ENCODE measurements at regions not wholly inside any gene's neighbourhood (a gene's known extent, or its start where the extent isn't known, plus 50 kb on each side); places are given as distances from the start of the nearest gene placed in this dataset.
"Not testable (repeated sequence)": the region's sequence is repeated elsewhere in the genome, so short reads cannot be mapped to it uniquely, and the experiment has no call there.

GRCh38 chr22:45061332-45061731, 51.5 kb upstream of the PHF21B start:
- no peak for DNase-seq (ENCODE audit: low read depth)

- peak; percentile 90 for DNase-seq (ENCODE audit: low read depth)
Measured at GRCh38 chr22:45064313-45065278, 54.8 kb upstream of the PHF21B start.

GRCh38 chr22:45065726-45066125, 55.9 kb upstream of the PHF21B start:
- DNase-seq (ENCODE audit: low read depth): no peak

- no peak for DNase-seq (ENCODE audit: low read depth)
Measured at GRCh38 chr22:45067731-45068130, 57.9 kb upstream of the PHF21B start.

- DNase-seq (ENCODE audit: low read depth): no peak
Measured at GRCh38 chr22:45069925-45070324, 60.1 kb upstream of the PHF21B start.

GRCh38 chr22:45071618-45072017, 61.8 kb upstream of the PHF21B start:
- no peak for DNase-seq (ENCODE audit: low read depth)

- DNase-seq (ENCODE audit: low read depth): peak; percentile 69
Measured at GRCh38 chr22:45072322-45072903, 62.6 kb upstream of the PHF21B start.

- DNase-seq (ENCODE audit: low read depth): no peak
Measured at GRCh38 chr22:45073064-45073463, 63.3 kb upstream of the PHF21B start.

- DNase-seq (ENCODE audit: low read depth): no peak
Measured at GRCh38 chr22:45077286-45077685, 67.5 kb upstream of the PHF21B start.

- no peak for DNase-seq (ENCODE audit: low read depth)
Measured at GRCh38 chr22:45077826-45078334, 68.1 kb upstream of the PHF21B start.

GRCh38 chr22:45082795-45083194, 73.0 kb upstream of the PHF21B start:
- no peak for DNase-seq (ENCODE audit: low read depth)

GRCh38 chr22:45083659-45084305, 74.0 kb upstream of the PHF21B start:
- peak; percentile 77 for DNase-seq (ENCODE audit: low read depth)

GRCh38 chr22:45084400-45084920, 74.7 kb upstream of the PHF21B start:
- no peak for DNase-seq (ENCODE audit: low read depth)

GRCh38 chr22:45087802-45088201, 75.9 kb upstream of the NUP50 start:
- DNase-seq (ENCODE audit: low read depth): no peak

- no peak for DNase-seq (ENCODE audit: low read depth)
Measured at GRCh38 chr22:45088576-45088975, 75.1 kb upstream of the NUP50 start.

- DNase-seq (ENCODE audit: low read depth): peak; percentile 20
Measured at GRCh38 chr22:45090497-45090910, 73.2 kb upstream of the NUP50 start.

- DNase-seq (ENCODE audit: low read depth): no peak
Measured at GRCh38 chr22:45091254-45091854, 72.4 kb upstream of the NUP50 start.

- not testable (repeated sequence) for DNase-seq (ENCODE audit: low read depth)
Measured at GRCh38 chr22:45091875-45092274, 71.8 kb upstream of the NUP50 start.

GRCh38 chr22:45092644-45093043, 71.1 kb upstream of the NUP50 start:
- no peak for DNase-seq (ENCODE audit: low read depth)

GRCh38 chr22:45093609-45094008, 70.1 kb upstream of the NUP50 start:
- no peak for DNase-seq (ENCODE audit: low read depth)

GRCh38 chr22:45094081-45094720, 69.5 kb upstream of the NUP50 start:
- DNase-seq (ENCODE audit: low read depth): no peak

Measured in RPMI7951 (cell line).